ENCODE measurements at regions not wholly inside any gene's neighbourhood (a gene's known extent, or its start where the extent isn't known, plus 50 kb on each side); places are given as distances from the start of the nearest gene placed in this dataset.

DNA sequence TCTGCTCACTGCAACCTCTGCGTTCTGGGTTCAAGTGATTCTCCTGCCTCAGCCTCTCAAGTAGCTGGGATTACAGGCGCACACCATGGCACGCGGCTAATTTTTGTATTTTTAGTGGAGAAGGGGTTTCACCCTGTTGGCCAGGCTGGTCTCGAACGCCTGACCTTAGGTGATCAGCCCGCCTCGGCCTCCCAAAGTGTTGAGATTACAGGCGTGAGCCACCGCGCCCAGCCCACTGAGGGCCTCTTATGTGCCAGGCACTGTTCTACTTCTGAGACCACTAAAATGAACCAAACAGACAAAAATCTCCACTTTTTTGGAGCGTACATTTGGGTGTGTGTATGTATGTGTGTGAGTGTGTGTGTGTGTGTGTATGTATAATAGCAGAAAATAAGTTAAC is 117.2 kb upstream of the H2AZ1 start:
- no peak for TF ChIP-seq GATA2 (IDR thresholded peaks at IDR 0.05; ENCODE audit: insufficient read depth, insufficient read length, low read depth, low read length)
- TF ChIP-seq EZH2 (IDR thresholded peaks at IDR 0.05; ENCODE audit: borderline replicate concordance, low read depth, low read length, severe bottlenecking), result no peak
- no peak for TF ChIP-seq FOS (IDR thresholded peaks at IDR 0.05; ENCODE audit: borderline replicate concordance, insufficient read depth, low read length)
- TF ChIP-seq JUN (IDR thresholded peaks at IDR 0.05; ENCODE audit: borderline replicate concordance, insufficient read depth, insufficient read length, low read depth), result no peak
- no peak for TF ChIP-seq POLR2AphosphoS5 (IDR thresholded peaks at IDR 0.05; ENCODE audit: insufficient read depth, low read depth, low read length)
- TF ChIP-seq, protein P1, sequence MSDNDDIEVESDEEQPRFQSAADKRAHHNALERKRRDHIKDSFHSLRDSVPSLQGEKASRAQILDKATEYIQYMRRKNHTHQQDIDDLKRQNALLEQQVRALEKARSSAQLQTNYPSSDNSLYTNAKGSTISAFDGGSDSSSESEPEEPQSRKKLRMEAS (IDR thresholded peaks at IDR 0.05; ENCODE audit: insufficient read depth, insufficient read length), result no peak
- no peak for TF ChIP-seq CTCF (IDR thresholded peaks at IDR 0.05; ENCODE audit: extremely low read depth in 1 of 2, insufficient read depth in 1 of 2, low read depth in 1 of 2, low read length in 2 of 2)
- no peak for TF ChIP-seq MYC (IDR thresholded peaks at IDR 0.05; ENCODE audit: low read depth, low read length)
- no peak for TF ChIP-seq POLR2A (IDR thresholded peaks at IDR 0.05; ENCODE audit: low read depth, low read length)
- DNase-seq (ENCODE audit: low read depth, low spot score) (no peak), FAIRE-seq (no peak)
- intact Hi-C loops (cut with micrococcal nuclease) (no loop called here), dilution Hi-C loops (cut with MboI; ENCODE audit: extremely low pct_ligation_motif_present, low sequenced_read_pairs) (no loop called here)
- BruUV-seq (replicated peaks), result no TSS peak
- no peak overlapping the region for H3K4me3 ChIP-seq (replicated peaks in 1 of 3; ENCODE audit: insufficient read depth in 1 of 3, low read depth in 1 of 3, low read length in 3 of 3)
- H4K20me1 ChIP-seq (replicated peaks; ENCODE audit: control insufficient read depth, extremely low read depth, insufficient read depth, low read length), result no peaks in the 10 kb centered on the region
- H3K4me1 ChIP-seq (ENCODE audit: control insufficient read depth, extremely low read depth, insufficient read depth, low read length), result no peaks in the 10 kb centered on the region
- H3K9ac ChIP-seq (replicated peaks; ENCODE audit: extremely low read depth, insufficient read depth, low read length), result no peak overlapping the region
- H3K36me3 ChIP-seq (ENCODE audit: control insufficient read depth in 2 of 2, extremely low read depth in 1 of 2, insufficient read depth in 2 of 2, low read length in 2 of 2), result no peaks in the 10 kb centered on the region
- ChIA-PET CTCF (no interaction called here), POLR2A (no interaction called here)
- H3K27me3 ChIP-seq (ENCODE audit: control insufficient read depth in 2 of 2, insufficient read depth in 2 of 2, low read length in 2 of 2), result no peaks in the 10 kb centered on the region
- H3K4me2 ChIP-seq (ENCODE audit: insufficient read depth, low read length), result no peak overlapping the region
- H3K9me3 ChIP-seq (replicated peaks; ENCODE audit: control insufficient read depth, insufficient read depth, low read length), result no peaks in the 10 kb centered on the region
- H3K79me2 ChIP-seq (ENCODE audit: control insufficient read depth, insufficient read depth, low read length), result no peaks in the 10 kb centered on the region
- no peak overlapping the region for H3K27ac ChIP-seq (ENCODE audit: insufficient read depth, low read depth, low read length)
- H2AFZ ChIP-seq (ENCODE audit: low read depth, low read length), result no peak overlapping the region
- H3K9me1 ChIP-seq (replicated peaks; ENCODE audit: control insufficient read depth, extremely low read depth, insufficient read depth, low read length), result no peaks in the 10 kb centered on the region
